SK-N-MC (cell line): ENCODE measurements at regions not wholly inside any gene's neighbourhood (a gene's known extent, or its start where the extent isn't known, plus 50 kb on each side); places are given as distances from the start of the nearest gene placed in this dataset.

Experiments
- DNase-seq: peaks from one replicate; pipeline ENCODE4 v3.0.0-alpha.2; 2011; ENCODE audit warnings: low read depth, low spot score
- H3K27ac ChIP-seq: fragments of 200-600 bp; sonication (generic); 2 replicates; pipeline ENCODE4 v1.5.1; 2016; ENCODE audit warnings: mixed run types
- H3K36me3 ChIP-seq: fragments of 200-600 bp; sonication (generic); 2 replicates; pipeline ENCODE4 v1.6.1; 2017; ENCODE audit warnings: antibody characterized with exemption, low read length, mixed read lengths; ENCODE audit not compliant: insufficient read depth
- H3K4me3 ChIP-seq: fragments of 200-600 bp; sonication (generic); 2 replicates; pipeline ENCODE4 v1.5.1; 2016
- H3K9ac ChIP-seq: fragments of 200-600 bp; sonication (generic); 2 replicates; pipeline ENCODE4 v1.8.0; 2017; ENCODE audit warnings: mixed run types, mixed read lengths; ENCODE audit not compliant: insufficient read length
- H3K9me3 ChIP-seq: fragments of 200-600 bp; sonication (generic); 2 replicates; pipeline ENCODE4 v1.6.1; 2017; ENCODE audit warnings: low read depth, mild to moderate bottlenecking, antibody characterized with exemption, low read length, moderate library complexity, mixed read lengths
- EZH2 ChIP-seq: fragments of 200-600 bp; sonication (generic); IDR thresholded peaks from one replicate; pipeline ENCODE4 v1.6.1; 2017; ENCODE audit warnings: antibody characterized with exemption
- FOXP2 ChIP-seq: optimal IDR thresholded peaks from 2 replicates; pipeline ENCODE3; 2011; ENCODE audit warnings: mild to moderate bottlenecking, moderate library complexity; ENCODE audit not compliant: insufficient read depth; ENCODE audit errors: extremely low read length, control extremely low read depth
- POLR2AphosphoS5 ChIP-seq: IDR thresholded peaks from 2 replicates; pipeline ENCODE4 v1.6.1; 2012; ENCODE audit warnings: mild to moderate bottlenecking, low read depth, low read length, borderline replicate concordance

DNA sequence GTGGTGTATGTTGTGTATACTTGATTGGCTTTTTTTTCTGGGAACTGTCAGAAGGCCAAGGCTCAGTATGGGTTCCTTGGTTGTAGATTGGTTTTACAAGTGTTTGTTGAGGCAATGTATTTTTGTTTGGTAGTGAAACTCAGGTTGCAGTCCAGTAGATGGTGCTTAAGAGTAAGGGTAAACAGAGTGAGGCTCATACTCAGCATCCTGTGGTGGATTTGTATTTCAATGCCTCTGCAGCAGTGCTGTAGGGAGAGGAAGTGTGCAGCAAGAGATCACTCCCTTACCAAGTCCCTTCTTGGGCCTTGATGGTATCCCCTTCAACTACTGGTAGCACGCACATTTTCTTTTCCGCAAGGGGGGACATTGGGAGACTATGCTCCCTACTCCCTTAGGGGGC, 428.5 kb upstream of the CNTN3 start:
- Histone ChIP-seq H3K9ac (no peak overlapping the region), H3K27ac (no peak overlapping the region), H3K4me3 (no peak overlapping the region), H3K9me3 (no peaks in the 10 kb centered on the region), H3K36me3 (no peaks in the 10 kb centered on the region)
- no peak for DNase-seq
- TF ChIP-seq FOXP2 (no peak), POLR2AphosphoS5 (no peak), EZH2 (no peak)

DNA sequence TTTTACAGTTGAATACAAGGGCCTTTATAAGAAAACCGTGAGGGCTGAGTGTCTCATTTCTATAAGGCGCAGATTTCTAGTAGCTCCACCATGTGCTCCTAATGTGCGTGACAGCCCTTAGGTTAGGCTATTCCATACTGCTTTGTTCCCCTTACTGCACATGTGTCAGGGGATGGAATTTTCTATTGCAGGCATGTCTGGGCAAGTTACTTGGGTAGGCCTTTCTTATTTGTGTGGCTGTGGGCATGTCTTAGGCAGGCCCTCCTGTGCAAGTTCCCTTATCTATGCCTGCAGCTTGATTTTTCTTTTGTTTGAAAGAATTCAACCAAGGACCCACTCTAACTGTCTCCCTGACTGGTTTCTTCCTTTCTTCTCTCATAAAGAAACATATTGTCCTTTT, 434.2 kb upstream of the CNTN3 start:
- H3K27ac ChIP-seq = no peak overlapping the region
- no peaks in the 10 kb centered on the region for H3K36me3 ChIP-seq
- H3K9ac ChIP-seq = no peak overlapping the region
- no peak for DNase-seq
- H3K4me3 ChIP-seq = no peak overlapping the region
- no peaks in the 10 kb centered on the region for H3K9me3 ChIP-seq
- TF ChIP-seq EZH2 (no peak), FOXP2 (no peak), POLR2AphosphoS5 (no peak)

DNA sequence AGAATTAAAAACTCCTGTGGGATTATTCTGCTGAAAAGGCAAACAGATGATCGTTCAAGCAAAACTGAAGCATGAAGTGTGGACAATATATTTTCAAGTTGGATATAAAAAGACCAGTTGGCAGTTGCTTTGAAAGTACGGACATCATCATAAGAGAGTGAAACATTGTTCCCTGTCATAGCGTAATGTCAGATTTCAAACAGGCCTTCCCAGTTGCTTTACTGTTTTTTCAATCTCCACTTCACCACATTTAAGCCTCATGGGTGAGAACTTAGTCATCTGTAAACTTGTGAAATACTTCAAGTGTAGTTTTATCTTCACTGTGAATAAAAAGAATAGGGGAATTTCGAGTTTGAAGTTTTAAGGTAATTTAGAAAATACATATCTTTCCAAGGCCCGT, 435.1 kb upstream of the CNTN3 start:
- DNase-seq = no peak
- H3K36me3 ChIP-seq = no peaks in the 10 kb centered on the region
- H3K4me3 ChIP-seq = no peak overlapping the region
- H3K9ac ChIP-seq = no peak overlapping the region
- no peak overlapping the region for H3K27ac ChIP-seq
- H3K9me3 ChIP-seq = no peaks in the 10 kb centered on the region
- TF ChIP-seq FOXP2 = no peak
- TF ChIP-seq EZH2 = no peak
- no peak for TF ChIP-seq POLR2AphosphoS5

DNA sequence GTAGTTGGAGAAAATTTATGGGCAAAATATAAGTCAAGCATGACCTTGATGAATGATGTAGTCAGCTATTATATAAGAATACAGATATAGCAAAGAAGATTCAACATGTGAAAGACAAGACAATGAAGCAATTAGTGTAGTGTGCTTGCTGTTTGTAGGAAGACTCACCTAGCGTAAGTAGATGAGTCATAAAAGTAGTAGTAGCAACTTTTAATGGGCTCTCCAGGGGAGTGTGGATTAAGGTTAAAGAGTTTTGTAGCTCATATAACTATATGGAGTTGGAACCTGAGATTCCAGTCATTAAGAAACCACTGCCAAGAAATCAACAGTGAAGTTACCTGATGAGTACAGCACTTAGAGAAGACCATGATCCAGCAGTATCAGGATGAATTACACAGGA, 444.7 kb upstream of the CNTN3 start:
- no peak for TF ChIP-seq FOXP2
- no peak for TF ChIP-seq EZH2
- TF ChIP-seq POLR2AphosphoS5 = no peak
- no peak for DNase-seq
- H3K27ac ChIP-seq = no peak overlapping the region
- H3K9ac ChIP-seq = no peak overlapping the region
- H3K9me3 ChIP-seq = no peaks in the 10 kb centered on the region
- H3K36me3 ChIP-seq = no peaks in the 10 kb centered on the region
- no peak overlapping the region for H3K4me3 ChIP-seq

DNA sequence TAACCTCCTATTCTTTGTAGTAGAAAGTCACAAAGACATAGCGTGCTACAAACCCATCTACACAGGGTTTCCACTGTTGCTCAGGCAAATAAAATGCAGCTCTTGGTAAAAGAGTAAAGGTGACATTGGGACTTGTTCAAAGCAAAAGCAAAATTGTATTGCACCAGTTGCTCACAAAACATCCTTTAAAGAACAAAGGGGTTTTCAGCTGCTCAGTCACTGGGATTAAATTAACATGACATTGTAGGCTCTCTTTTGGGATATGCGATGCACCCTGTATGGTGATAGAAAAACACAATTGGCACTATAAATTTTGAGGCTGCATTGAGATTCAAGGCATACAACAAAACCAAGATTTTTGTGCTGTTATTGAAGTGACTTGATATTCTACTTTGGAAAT, 447.3 kb upstream of the CNTN3 start:
- no peak for DNase-seq
- H3K9ac ChIP-seq = no peak overlapping the region
- no peak for TF ChIP-seq POLR2AphosphoS5
- no peak for TF ChIP-seq FOXP2
- TF ChIP-seq EZH2 = no peak

DNA sequence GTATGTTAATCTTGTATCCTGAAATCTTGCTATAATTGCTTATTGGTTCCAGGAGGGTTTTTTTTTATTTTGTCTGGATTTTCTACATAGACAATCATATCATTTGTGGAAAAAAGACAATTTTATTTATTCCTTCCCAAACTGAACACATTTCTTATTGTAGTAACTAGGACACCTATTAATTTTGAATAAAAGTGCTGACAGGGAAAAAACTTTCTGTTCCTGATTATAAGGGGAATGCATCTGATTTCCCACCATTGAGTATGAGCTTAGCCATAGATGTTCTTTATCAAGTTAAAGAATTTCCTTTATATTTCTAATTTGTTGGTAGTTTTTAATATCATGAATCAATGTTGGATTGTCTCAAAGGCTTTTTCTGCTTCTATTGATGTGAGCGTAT, 460.7 kb upstream of the CNTN3 start:
- Histone ChIP-seq H3K27ac (no peak overlapping the region), H3K4me3 (no peak overlapping the region), H3K9me3 (no peaks in the 10 kb centered on the region), H3K36me3 (no peaks in the 10 kb centered on the region), H3K9ac (no peak overlapping the region)
- no peak for TF ChIP-seq EZH2
- TF ChIP-seq FOXP2 = no peak
- TF ChIP-seq POLR2AphosphoS5 = no peak
- no peak for DNase-seq

More for the DNA sequence above, 447.3 kb upstream of the CNTN3 start:
- H3K27ac ChIP-seq = no peak overlapping the region
- no peaks in the 10 kb centered on the region for H3K36me3 ChIP-seq
- H3K9me3 ChIP-seq = no peaks in the 10 kb centered on the region
- H3K4me3 ChIP-seq = no peak overlapping the region

DNA sequence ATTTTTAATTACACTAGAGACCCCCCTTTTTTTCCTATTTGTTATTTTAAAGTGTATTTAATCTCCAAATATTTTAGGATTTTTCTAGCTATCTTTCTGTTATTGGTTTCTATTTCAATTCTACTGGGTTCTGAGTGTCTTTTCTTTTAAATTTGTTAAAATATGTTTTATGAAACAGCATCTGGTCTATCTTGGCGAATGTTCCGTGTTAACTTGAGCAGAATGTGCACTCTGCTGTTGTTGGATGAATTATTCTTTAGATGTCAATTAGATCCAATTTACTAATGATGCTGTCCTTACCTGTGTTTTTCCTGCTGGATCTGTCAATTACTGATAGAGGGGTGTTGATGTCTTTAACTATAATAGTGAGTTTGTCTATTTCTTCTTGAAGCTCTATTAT, 462.0 kb upstream of the CNTN3 start:
- DNase-seq = no peak
- H3K9me3 ChIP-seq = no peaks in the 10 kb centered on the region
- H3K27ac ChIP-seq = no peak overlapping the region
- H3K9ac ChIP-seq = no peak overlapping the region
- no peak overlapping the region for H3K4me3 ChIP-seq
- TF ChIP-seq FOXP2 = no peak
- TF ChIP-seq POLR2AphosphoS5 = no peak
- TF ChIP-seq EZH2 = no peak
- no peaks in the 10 kb centered on the region for H3K36me3 ChIP-seq

DNA sequence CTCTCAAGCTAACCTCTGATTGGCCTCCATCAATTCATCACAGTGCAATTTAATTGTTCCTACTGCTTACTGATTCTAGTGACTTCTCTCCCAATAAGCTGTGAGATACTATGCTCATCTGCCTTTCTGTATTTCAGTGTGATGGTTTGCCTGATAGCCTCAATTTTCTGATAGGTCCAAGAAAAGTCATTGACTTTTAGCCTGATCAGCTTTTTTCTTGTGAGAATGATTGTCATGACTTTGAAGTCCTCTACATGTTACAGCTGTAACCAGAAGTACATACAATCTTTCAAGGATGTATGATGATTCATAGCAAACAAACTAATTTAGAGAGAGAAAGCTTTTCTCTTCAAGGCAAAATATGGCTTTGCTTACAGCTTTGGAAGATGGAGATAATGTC, 463.8 kb upstream of the CNTN3 start:
- H3K27ac ChIP-seq = no peak overlapping the region
- no peaks in the 10 kb centered on the region for H3K9me3 ChIP-seq
- TF ChIP-seq FOXP2 (no peak), EZH2 (no peak), POLR2AphosphoS5 (no peak)
- no peak overlapping the region for H3K4me3 ChIP-seq
- H3K9ac ChIP-seq = no peak overlapping the region
- DNase-seq = no peak
- H3K36me3 ChIP-seq = no peaks in the 10 kb centered on the region

DNA sequence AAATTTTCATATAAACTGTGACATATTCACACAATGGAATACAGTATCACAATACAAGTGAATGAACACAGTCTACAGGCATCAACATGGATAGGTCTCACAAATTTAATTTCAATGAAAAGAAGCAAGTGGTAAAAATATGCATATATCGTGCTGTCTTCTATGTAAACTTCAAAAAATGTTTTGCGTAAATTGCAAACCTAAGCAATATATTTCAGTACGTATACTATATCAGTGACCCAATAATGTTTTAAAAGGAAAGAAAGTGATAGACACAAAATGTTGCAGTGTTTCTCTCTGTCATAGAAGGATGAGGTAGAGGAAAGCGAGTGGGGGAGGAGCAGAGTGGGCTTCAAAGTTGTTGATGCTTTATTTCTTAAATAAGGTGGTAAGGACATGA, 468.4 kb upstream of the CNTN3 start:
- TF ChIP-seq POLR2AphosphoS5 (no peak), FOXP2 (no peak), EZH2 (no peak)
- DNase-seq = no peak
- Histone ChIP-seq H3K36me3 (no peaks in the 10 kb centered on the region), H3K9ac (no peak overlapping the region), H3K4me3 (no peak overlapping the region), H3K27ac (no peak overlapping the region), H3K9me3 (no peaks in the 10 kb centered on the region)
